ENCODE measurements at regions not wholly inside any gene's neighbourhood (a gene's known extent, or its start where the extent isn't known, plus 50 kb on each side); places are given as distances from the start of the nearest gene placed in this dataset.

- ATAC-seq, result peak; percentile 94
- H3K4me2 ChIP-seq (ENCODE audit: low read length), result peak overlapping the region; percentile 81
- intact Hi-C loops (cut with micrococcal nuclease), result loop anchor here (5.0 kb wide), 1 partner anchor 1842 kb away; no protein-coding TSS in a partner anchor
- peak overlapping the region; percentile 74 for H3K9ac ChIP-seq (ENCODE audit: low read length)
- H3K9me3 ChIP-seq (ENCODE audit: control insufficient read depth in 1 of 2, insufficient read depth in 1 of 2, low read depth in 1 of 2, low read length in 2 of 2), result no peaks in the 10 kb centered on the region
- H3K36me3 ChIP-seq (ENCODE audit: control insufficient read depth in 1 of 2, insufficient read depth in 2 of 2, low read length in 2 of 2), result no peaks in the 10 kb centered on the region; a peak in 1 of 4 replicates
- DNase-seq (ENCODE audit: low read depth, low spot score), result peak; percentile 85
- no peaks in the 10 kb centered on the region for H4K20me1 ChIP-seq (ENCODE audit: insufficient read depth)
- no peaks in the 10 kb centered on the region for H3K9me2 ChIP-seq (ENCODE audit: insufficient read depth)
- peaks cover 47% of the 10 kb centered on the region for H3K79me2 ChIP-seq (ENCODE audit: insufficient read depth, low read length)
- H3K4me3 ChIP-seq (replicated peaks in 1 of 2; ENCODE audit: low read depth in 1 of 2, low read length in 2 of 2), result peak overlapping the region; percentile 55 to 65
- CTCF ChIA-PET, result interaction anchor here (1.0 to 1.5 kb wide), 2 partner anchors 11 to 784 kb away, joined by 4 to 6 read pairs; no protein-coding TSS in a partner anchor
- TSS peak; percentile 99 for BruUV-seq (replicated peaks)
- POLR2A ChIA-PET, result interaction anchor here (0.7 kb wide), 1 partner anchor 11 kb away, joined by 4 read pairs; no protein-coding TSS in a partner anchor
- RAD21 ChIA-PET (ENCODE audit: low non-redundant PET in 1 of 2, low total read pairs in 2 of 2, uncharacterized antibody in 2 of 2, unreplicated experiment in 2 of 2), result no interaction called here
- no peaks in the 10 kb centered on the region for H3K27me3 ChIP-seq (ENCODE audit: insufficient read depth, low read length)
- peak overlapping the region; percentile 86 for H2AFZ ChIP-seq (ENCODE audit: low read depth, low read length, poor library complexity, severe bottlenecking)
- peaks cover 0 to 24% of the 10 kb centered on the region in 2 experiments; a peak in 3 of 4 replicates for H3K4me1 ChIP-seq (ENCODE audit: control insufficient read depth in 1 of 2, insufficient read depth in 2 of 2, low read length in 2 of 2)
- peak overlapping the region; percentile 66 for H3K27ac ChIP-seq (ENCODE audit: low read depth, low read length)
- TF ChIP-seq CEBPB (IDR thresholded peaks at IDR 0.05; ENCODE audit: low read depth) (no peak), POLR2A (IDR thresholded peaks at IDR 0.05; ENCODE audit: borderline replicate concordance, extremely low read depth, insufficient read depth, insufficient read length) (no peak), CBX3 (IDR thresholded peaks at IDR 0.05; ENCODE audit: low read depth) (peak; percentile 65), SRF (IDR thresholded peaks at IDR 0.05; ENCODE audit: low read depth) (no peak), ATF3 (IDR thresholded peaks at IDR 0.05) (no peak), ZNF274 (IDR thresholded peaks at IDR 0.05; ENCODE audit: low read depth, low read length) (no peak), FOSL1 (IDR thresholded peaks at IDR 0.05; ENCODE audit: low read depth) (no peak), EZH2phosphoT487 (IDR thresholded peaks at IDR 0.05; ENCODE audit: borderline replicate concordance) (no peak), TCF7L2 (IDR thresholded peaks at IDR 0.05; ENCODE audit: borderline replicate concordance, extremely low read depth, insufficient read depth, insufficient read length) (no peak), EGR1 (IDR thresholded peaks at IDR 0.05; ENCODE audit: low read depth) (peak; percentile 18; the same call in 1 of the 2 replicates), ELF1 (IDR thresholded peaks at IDR 0.05; ENCODE audit: borderline replicate concordance, low read depth) (peak; percentile 39; the same call in 1 of the 2 replicates), REST (IDR thresholded peaks at IDR 0.05; ENCODE audit: low read depth) (no peak), POLR2AphosphoS5 (IDR thresholded peaks at IDR 0.05; ENCODE audit: low read depth, low read length) (peak; percentile 71; the same call in 1 of the 2 replicates), CTCF (IDR thresholded peaks at IDR 0.05 in 2 of 3, conservative IDR thresholded peaks at IDR 0.05 in 1 of 3; ENCODE audit: borderline replicate concordance in 1 of 3, insufficient read depth in 1 of 3, low read depth in 2 of 3, low read length in 2 of 3) (peak; percentile 41 to 66 (median 44); a peak in 4 of 6 replicates), YY1 (IDR thresholded peaks at IDR 0.05; ENCODE audit: extremely low read depth, insufficient replicate concordance, low read depth, low read length) (peak; percentile 79), ZBTB33 (IDR thresholded peaks at IDR 0.05; ENCODE audit: extremely low read depth, insufficient replicate concordance, low read length) (no peak), MAX (IDR thresholded peaks at IDR 0.05) (peak; percentile 96)
Measured at GRCh38 chrX:131830400-131831184, 192.5 kb upstream of the STK26 start.
